BE2C (cell line): ENCODE measurements at regions not wholly inside any gene's neighbourhood (a gene's known extent, or its start where the extent isn't known, plus 50 kb on each side); places are given as distances from the start of the nearest gene placed in this dataset.

Source experiments
- DNase-seq: peaks from one replicate; pipeline ENCODE4 v3.0.0-alpha.2; 2020
- H3K27me3 ChIP-seq: fragments of 250-450 bp; sonication (Bioruptor Pico); 2 replicates; pipeline ENCODE4 v1.5.1; 2020; ENCODE audit warnings: mild to moderate bottlenecking
- H3K36me3 ChIP-seq: fragments of 250-450 bp; sonication (Bioruptor Pico); 2 replicates; pipeline ENCODE4 v1.5.1; 2020; ENCODE audit warnings: mild to moderate bottlenecking
- H3K4me1 ChIP-seq: fragments of 250-450 bp; sonication (Bioruptor Pico); 2 replicates; pipeline ENCODE4 v1.5.1; 2020
- H3K4me3 ChIP-seq: 2 replicates; pipeline ENCODE4 v1.5.1; 2011; ENCODE audit warnings: low read depth, low read length
- H3K9me3 ChIP-seq: fragments of 250-450 bp; sonication (Bioruptor Pico); 2 replicates; pipeline ENCODE4 v1.5.1; 2020
- TF ChIP-seq, protein P1 (sequence below): IDR thresholded peaks from 2 replicates; pipeline ENCODE4 v1.5.1; 2012; ENCODE audit warnings: mild to moderate bottlenecking, low read depth, low read length

DNA sequence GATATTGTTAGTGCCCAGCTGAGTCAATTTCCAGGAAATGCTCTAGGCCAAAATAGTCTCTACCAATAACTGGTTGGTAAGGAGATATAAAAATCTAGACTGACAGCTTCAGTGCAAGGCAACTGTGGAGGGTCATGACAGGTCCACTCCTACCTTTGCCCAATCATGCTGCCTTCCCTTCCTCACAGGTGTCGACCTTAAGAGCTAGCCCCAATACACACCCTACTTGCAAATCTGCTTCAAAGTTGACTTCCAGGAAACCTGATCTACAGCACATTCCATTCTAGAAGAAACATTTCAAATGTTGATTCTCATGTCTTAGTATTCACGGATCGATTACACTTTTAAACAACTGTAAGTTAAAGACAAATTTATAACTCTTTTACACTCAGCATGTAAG lies 1455.5 kb downstream of the TECRL start:
- no peak overlapping the region for H3K4me3 ChIP-seq
- H3K36me3 ChIP-seq, result no peaks in the 10 kb centered on the region
- H3K9me3 ChIP-seq, result no peaks in the 10 kb centered on the region; the same call in 1 of the 2 replicates
- H3K27me3 ChIP-seq, result no peaks in the 10 kb centered on the region
- TF ChIP-seq, protein P1, sequence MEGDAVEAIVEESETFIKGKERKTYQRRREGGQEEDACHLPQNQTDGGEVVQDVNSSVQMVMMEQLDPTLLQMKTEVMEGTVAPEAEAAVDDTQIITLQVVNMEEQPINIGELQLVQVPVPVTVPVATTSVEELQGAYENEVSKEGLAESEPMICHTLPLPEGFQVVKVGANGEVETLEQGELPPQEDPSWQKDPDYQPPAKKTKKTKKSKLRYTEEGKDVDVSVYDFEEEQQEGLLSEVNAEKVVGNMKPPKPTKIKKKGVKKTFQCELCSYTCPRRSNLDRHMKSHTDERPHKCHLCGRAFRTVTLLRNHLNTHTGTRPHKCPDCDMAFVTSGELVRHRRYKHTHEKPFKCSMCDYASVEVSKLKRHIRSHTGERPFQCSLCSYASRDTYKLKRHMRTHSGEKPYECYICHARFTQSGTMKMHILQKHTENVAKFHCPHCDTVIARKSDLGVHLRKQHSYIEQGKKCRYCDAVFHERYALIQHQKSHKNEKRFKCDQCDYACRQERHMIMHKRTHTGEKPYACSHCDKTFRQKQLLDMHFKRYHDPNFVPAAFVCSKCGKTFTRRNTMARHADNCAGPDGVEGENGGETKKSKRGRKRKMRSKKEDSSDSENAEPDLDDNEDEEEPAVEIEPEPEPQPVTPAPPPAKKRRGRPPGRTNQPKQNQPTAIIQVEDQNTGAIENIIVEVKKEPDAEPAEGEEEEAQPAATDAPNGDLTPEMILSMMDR, result no peak
- DNase-seq, result no peak
- no peaks in the 10 kb centered on the region for H3K4me1 ChIP-seq

DNA sequence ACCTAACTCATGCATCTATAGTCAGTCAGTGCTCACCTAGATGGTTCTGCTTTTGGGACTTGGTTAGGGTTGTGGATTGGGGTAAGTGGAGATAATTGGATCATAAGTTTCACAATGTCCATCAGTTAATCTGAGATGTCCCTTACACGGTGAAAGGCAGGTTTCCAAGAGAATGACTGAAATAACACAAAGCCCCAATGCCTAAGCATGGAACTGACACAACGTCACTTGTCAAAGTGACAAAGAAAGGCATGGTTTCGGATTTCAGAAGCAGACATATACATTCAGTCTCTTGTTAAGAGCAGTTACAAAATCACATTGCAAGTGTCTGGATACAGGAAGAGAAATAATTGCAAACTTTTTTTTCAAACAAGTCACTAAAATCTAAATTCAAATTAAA lies 1456.9 kb downstream of the TECRL start:
- Histone ChIP-seq H3K4me3 (no peak overlapping the region), H3K4me1 (no peaks in the 10 kb centered on the region), H3K27me3 (no peaks in the 10 kb centered on the region), H3K9me3 (no peaks in the 10 kb centered on the region; the same call in 1 of the 2 replicates), H3K36me3 (no peaks in the 10 kb centered on the region)
- TF ChIP-seq, protein P1, result no peak
- DNase-seq, result no peak

DNA sequence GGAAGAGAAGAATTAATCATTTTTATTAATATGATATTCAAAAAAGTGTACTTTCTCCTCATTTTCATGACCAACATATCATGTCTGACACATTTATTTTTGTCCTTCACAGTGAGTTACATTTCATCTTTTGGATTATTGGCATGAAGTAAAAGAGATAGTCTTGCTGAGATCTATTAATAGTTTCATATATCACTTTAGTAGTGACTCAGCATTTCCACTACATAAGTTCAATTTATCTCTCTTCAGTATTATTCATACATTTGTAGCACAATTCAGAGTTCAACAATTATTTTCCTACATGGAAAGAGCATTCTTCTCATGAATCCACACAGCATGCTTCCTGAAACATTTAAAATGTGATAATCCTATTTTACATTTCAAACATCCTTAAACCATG lies 1461.1 kb downstream of the TECRL start:
- TF ChIP-seq, protein P1, result no peak
- no peaks in the 10 kb centered on the region for H3K4me1 ChIP-seq
- H3K9me3 ChIP-seq, result no peaks in the 10 kb centered on the region
- no peaks in the 10 kb centered on the region for H3K36me3 ChIP-seq
- DNase-seq, result no peak
- H3K27me3 ChIP-seq, result no peaks in the 10 kb centered on the region
- H3K4me3 ChIP-seq, result no peak overlapping the region

DNA sequence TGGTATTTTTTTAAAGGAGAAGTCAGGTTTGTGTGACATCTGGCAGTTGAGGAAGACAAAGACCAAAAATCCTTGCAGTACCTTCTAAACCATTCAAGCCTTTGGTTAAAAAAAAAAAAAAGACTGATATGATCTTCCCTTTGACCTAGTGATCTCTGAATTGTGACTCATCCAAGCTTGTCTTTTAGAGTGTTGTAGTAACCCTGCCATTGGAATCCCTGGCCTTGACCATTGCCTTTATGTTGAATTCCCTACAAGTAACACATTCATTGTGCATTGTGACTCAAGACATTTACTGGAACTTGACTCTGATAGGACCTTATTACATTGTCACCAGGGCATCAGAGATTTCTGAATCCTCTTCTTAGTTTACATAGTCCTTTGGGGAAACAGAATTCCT lies 1469.0 kb downstream of the TECRL start:
- Histone ChIP-seq H3K4me1 (no peaks in the 10 kb centered on the region), H3K4me3 (no peak overlapping the region), H3K27me3 (no peaks in the 10 kb centered on the region), H3K9me3 (no peaks in the 10 kb centered on the region), H3K36me3 (no peaks in the 10 kb centered on the region)
- TF ChIP-seq, protein P1, result no peak
- DNase-seq, result no peak

DNA sequence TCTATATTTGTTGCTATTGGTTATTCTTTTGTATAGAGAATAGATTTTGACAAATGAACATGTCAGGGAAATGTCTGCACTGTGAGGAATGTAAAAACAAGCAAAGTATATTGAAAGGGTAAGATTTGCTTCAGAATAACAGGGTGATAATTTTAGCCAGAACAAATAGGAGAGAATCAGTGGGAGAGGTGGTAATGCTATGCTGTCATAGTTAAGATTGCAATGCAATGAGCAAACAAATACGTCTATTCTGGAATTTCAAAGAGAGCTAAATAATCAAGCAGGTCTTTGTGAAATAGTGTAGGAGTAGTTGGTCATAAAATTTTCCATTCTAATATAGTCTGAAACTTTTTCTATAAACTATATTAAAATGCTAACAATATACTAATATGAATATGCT lies 1478.4 kb downstream of the TECRL start:
- no peak for DNase-seq
- Histone ChIP-seq H3K27me3 (no peaks in the 10 kb centered on the region), H3K4me3 (no peak overlapping the region), H3K9me3 (no peaks in the 10 kb centered on the region), H3K36me3 (no peaks in the 10 kb centered on the region), H3K4me1 (no peaks in the 10 kb centered on the region)
- TF ChIP-seq, protein P1, result no peak

DNA sequence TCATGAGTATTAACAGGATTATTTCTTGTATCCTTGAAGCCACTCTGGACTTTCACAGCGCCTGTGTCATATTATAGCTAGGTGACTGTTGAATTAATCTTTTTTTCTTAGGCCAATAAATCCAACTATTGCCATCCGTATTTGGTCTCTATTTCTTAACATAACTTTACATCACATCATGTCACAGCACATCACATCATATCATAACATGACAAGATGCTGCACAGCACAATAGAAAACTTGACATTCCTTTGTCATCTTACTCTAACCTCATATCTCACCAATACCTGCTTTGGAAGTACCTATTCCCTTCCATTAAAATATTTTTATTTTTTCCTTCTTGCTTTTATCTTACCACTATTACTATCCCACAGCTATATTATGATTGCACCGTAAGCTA lies 1480.8 kb downstream of the TECRL start:
- DNase-seq, result no peak

More for the DNA sequence above, 1480.8 kb downstream of the TECRL start:
- H3K36me3 ChIP-seq, result no peaks in the 10 kb centered on the region
- H3K4me1 ChIP-seq, result no peaks in the 10 kb centered on the region
- TF ChIP-seq, protein P1, result no peak
- no peak overlapping the region for H3K4me3 ChIP-seq
- no peaks in the 10 kb centered on the region for H3K9me3 ChIP-seq
- no peaks in the 10 kb centered on the region for H3K27me3 ChIP-seq
